ENCODE measurements at regions not wholly inside any gene's neighbourhood (a gene's known extent, or its start where the extent isn't known, plus 50 kb on each side); places are given as distances from the start of the nearest gene placed in this dataset.

DNA sequence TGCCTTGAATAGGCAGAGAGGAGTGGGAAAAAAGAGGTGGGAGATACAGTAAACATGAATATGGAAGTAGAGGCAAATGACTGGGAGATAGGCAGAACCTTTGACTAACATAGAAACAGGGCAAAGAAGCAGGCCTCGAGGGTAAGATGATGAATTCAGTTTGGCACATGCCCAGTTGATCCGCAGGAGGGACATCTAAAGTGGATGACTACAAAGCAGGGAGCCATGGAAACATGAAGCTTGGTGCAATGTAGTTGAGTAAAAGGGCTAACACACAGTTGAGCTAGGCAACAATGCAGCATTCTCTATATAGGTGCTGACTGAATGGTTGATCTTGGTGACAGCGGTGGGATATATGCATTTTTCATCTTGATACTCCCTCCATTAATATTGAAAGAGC lies 253.8 kb downstream of the DMRT2 start:
- no peaks in the 10 kb centered on the region for H3K27me3 ChIP-seq (ENCODE audit: control insufficient read depth, insufficient read depth, low read length)
- H3K4me2 ChIP-seq (ENCODE audit: low read length), result no peak overlapping the region
- H3K27ac ChIP-seq, result no peak overlapping the region
- H3K36me3 ChIP-seq (ENCODE audit: control insufficient read depth, insufficient read depth, low read length), result no peaks in the 10 kb centered on the region
- TF ChIP-seq, protein P1, sequence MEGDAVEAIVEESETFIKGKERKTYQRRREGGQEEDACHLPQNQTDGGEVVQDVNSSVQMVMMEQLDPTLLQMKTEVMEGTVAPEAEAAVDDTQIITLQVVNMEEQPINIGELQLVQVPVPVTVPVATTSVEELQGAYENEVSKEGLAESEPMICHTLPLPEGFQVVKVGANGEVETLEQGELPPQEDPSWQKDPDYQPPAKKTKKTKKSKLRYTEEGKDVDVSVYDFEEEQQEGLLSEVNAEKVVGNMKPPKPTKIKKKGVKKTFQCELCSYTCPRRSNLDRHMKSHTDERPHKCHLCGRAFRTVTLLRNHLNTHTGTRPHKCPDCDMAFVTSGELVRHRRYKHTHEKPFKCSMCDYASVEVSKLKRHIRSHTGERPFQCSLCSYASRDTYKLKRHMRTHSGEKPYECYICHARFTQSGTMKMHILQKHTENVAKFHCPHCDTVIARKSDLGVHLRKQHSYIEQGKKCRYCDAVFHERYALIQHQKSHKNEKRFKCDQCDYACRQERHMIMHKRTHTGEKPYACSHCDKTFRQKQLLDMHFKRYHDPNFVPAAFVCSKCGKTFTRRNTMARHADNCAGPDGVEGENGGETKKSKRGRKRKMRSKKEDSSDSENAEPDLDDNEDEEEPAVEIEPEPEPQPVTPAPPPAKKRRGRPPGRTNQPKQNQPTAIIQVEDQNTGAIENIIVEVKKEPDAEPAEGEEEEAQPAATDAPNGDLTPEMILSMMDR (IDR thresholded peaks at IDR 0.05), result no peak
- no peak overlapping the region for H2AFZ ChIP-seq
- no peaks in the 10 kb centered on the region for H3K79me2 ChIP-seq
- H3K9me3 ChIP-seq (ENCODE audit: control insufficient read depth, low read length), result no peaks in the 10 kb centered on the region
- H3K4me1 ChIP-seq, result no peaks in the 10 kb centered on the region
- H3K9ac ChIP-seq, result no peak overlapping the region
- H3K4me3 ChIP-seq (ENCODE audit: low read depth, low read length), result no peak overlapping the region

DNA sequence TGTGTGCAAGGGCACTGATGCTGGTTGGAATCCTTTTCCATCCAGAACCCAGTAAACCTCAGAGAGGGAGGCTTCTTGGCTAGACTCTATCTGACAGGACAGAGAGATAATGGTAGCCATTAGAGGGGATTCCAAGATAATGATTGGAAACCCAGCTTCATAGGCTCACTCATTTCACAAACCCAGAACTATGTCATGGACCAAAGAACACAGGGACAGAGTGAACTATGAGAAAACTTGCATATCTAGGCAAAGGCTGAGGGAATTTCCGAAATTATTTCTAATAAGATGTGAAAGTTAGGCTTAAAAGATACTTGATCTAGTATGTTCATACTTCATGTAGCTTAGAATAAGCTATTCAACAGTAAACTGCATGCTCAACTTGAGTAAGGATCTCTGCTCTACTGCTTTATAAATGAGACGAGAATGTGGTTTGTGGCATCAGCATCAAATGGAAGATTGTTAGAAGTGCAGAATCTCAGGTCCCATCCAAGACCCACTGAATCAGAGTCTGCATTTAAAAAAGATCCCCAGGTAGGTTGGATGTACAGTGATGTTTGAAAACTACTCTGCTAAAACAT lies 261.4 kb downstream of the DMRT2 start:
- no peaks in the 10 kb centered on the region for H3K36me3 ChIP-seq (ENCODE audit: control insufficient read depth, insufficient read depth, low read length)
- H3K4me2 ChIP-seq (ENCODE audit: low read length), result no peak overlapping the region
- H3K9me3 ChIP-seq (ENCODE audit: control insufficient read depth, low read length), result no peaks in the 10 kb centered on the region
- TF ChIP-seq, protein P1 (IDR thresholded peaks at IDR 0.05), result no peak
- H3K27me3 ChIP-seq (ENCODE audit: control insufficient read depth, insufficient read depth, low read length), result no peaks in the 10 kb centered on the region
- H3K4me3 ChIP-seq (ENCODE audit: low read depth, low read length), result no peak overlapping the region
- no peak overlapping the region for H3K9ac ChIP-seq
- H3K79me2 ChIP-seq, result no peaks in the 10 kb centered on the region
- no peak overlapping the region for H3K27ac ChIP-seq
- H2AFZ ChIP-seq, result no peak overlapping the region
- H3K4me1 ChIP-seq, result no peaks in the 10 kb centered on the region

DNA sequence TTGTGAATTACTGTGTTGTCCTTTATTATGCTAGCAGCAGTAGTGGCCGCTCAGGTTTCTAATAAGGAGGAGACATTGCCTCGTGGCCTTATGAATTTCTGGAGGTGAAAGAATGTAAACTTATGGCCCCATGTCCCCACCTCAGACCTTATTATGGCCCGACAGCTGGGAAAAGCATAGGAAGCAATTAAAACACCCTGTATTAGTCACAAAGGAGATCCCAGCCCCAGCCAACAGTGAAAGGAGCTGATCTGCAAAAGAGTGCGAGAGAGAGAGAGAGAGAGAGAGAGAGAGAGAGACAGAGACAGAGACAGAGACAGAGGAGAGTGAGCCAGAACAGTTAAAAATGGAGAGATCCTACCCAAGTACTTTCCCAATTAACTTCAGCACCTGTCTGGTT lies 269.3 kb downstream of the DMRT2 start:
- H3K27me3 ChIP-seq (ENCODE audit: control insufficient read depth, insufficient read depth, low read length), result no peaks in the 10 kb centered on the region
- H2AFZ ChIP-seq, result no peak overlapping the region
- H3K9me3 ChIP-seq (ENCODE audit: control insufficient read depth, low read length), result no peaks in the 10 kb centered on the region
- H3K4me3 ChIP-seq (ENCODE audit: low read depth, low read length), result no peak overlapping the region
- H3K27ac ChIP-seq, result no peak overlapping the region
- no peaks in the 10 kb centered on the region for H3K36me3 ChIP-seq (ENCODE audit: control insufficient read depth, insufficient read depth, low read length)
- no peaks in the 10 kb centered on the region for H3K79me2 ChIP-seq
- H3K4me1 ChIP-seq, result no peaks in the 10 kb centered on the region
- no peak overlapping the region for H3K9ac ChIP-seq
- TF ChIP-seq, protein P1 (IDR thresholded peaks at IDR 0.05), result no peak
- no peak overlapping the region for H3K4me2 ChIP-seq (ENCODE audit: low read length)

DNA sequence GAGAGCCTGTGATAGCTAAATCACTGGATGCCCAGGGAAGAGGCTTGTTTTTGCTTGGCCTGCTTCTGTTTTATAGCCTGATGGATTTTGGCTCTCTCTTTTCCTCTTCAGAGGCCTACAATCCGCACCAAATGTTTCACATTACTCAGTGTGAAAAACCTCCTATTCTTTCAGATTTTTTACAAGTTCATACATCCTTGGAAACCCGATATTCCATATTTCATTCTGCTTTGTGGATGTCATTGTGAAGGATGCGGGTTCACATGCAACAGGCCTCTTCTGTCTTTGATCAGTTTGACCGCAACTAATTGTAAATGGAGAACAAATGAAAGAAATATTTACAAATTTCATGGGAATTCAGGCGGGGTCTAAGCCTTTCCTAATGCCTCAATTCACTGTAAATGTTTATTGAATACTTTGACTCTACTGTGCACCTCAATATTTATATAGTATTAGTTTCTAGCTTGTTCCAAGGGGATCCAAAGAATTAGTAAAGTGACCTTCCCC lies 269.9 kb downstream of the DMRT2 start:
- no peak overlapping the region for H3K4me3 ChIP-seq (ENCODE audit: low read depth, low read length)
- H3K27ac ChIP-seq, result no peak overlapping the region
- no peaks in the 10 kb centered on the region for H3K4me1 ChIP-seq
- no peak overlapping the region for H3K9ac ChIP-seq
- H3K79me2 ChIP-seq, result no peaks in the 10 kb centered on the region
- no peaks in the 10 kb centered on the region for H3K27me3 ChIP-seq (ENCODE audit: control insufficient read depth, insufficient read depth, low read length)
- no peak overlapping the region for H3K4me2 ChIP-seq (ENCODE audit: low read length)
- H3K9me3 ChIP-seq (ENCODE audit: control insufficient read depth, low read length), result no peaks in the 10 kb centered on the region
- H2AFZ ChIP-seq, result no peak overlapping the region
- no peaks in the 10 kb centered on the region for H3K36me3 ChIP-seq (ENCODE audit: control insufficient read depth, insufficient read depth, low read length)
- TF ChIP-seq, protein P1 (IDR thresholded peaks at IDR 0.05), result no peak

- H3K4me3 ChIP-seq (ENCODE audit: low read depth, low read length), result no peak overlapping the region
- no peak overlapping the region for H3K4me2 ChIP-seq (ENCODE audit: low read length)
- no peaks in the 10 kb centered on the region for H3K27me3 ChIP-seq (ENCODE audit: control insufficient read depth, insufficient read depth, low read length)
- no peaks in the 10 kb centered on the region for H3K36me3 ChIP-seq (ENCODE audit: control insufficient read depth, insufficient read depth, low read length)
- no peak overlapping the region for H2AFZ ChIP-seq
- H3K27ac ChIP-seq, result no peak overlapping the region
- H3K79me2 ChIP-seq, result no peaks in the 10 kb centered on the region
- no peak overlapping the region for H3K9ac ChIP-seq
- H3K4me1 ChIP-seq, result no peaks in the 10 kb centered on the region
- TF ChIP-seq, protein P1 (IDR thresholded peaks at IDR 0.05), result no peak
- H3K9me3 ChIP-seq (ENCODE audit: control insufficient read depth, low read length), result no peaks in the 10 kb centered on the region
Observed at GRCh38 chr9:1320607-1321195, 270.5 kb downstream of the DMRT2 start.

All from parathyroid adenoma (tissue), 2 donors.